HEK293 (cell line): ENCODE measurements at regions not wholly inside any gene's neighbourhood (a gene's known extent, or its start where the extent isn't known, plus 50 kb on each side); places are given as distances from the start of the nearest gene placed in this dataset.
"Not testable (repeated sequence)": the region's sequence is repeated elsewhere in the genome, so short reads cannot be mapped to it uniquely, and the experiment has no call there.

Source experiments
- CTCF ChIA-PET: fragments of 350-600 bp; formaldehyde crosslinking; extraction: SDS; loops from one replicate; lab custom pipeline; 2021; ENCODE audit warnings: antibody characterized with exemption; lab: Yijun Ruan, JAX
- POLR2A ChIA-PET: fragments of 300-600 bp; formaldehyde crosslinking; extraction: SDS; loops from one replicate; lab custom pipeline; 2020; ENCODE audit warnings: antibody characterized with exemption, inconsistent platforms; lab: Yijun Ruan, JAX
- H3K27ac ChIP-seq: fragments of 200-500 bp; sonication (Bioruptor generic); 2 replicates; pipeline ENCODE4 v1.5.1; 2014; ENCODE audit warnings: low read depth, low read length, control low read depth, inconsistent platforms; ENCODE audit errors: extremely low read depth
- H3K36me3 ChIP-seq, 2 experiments: fragments of 200-500 bp in 1 of 2; sonication (Bioruptor generic) in 1 of 2; 1 replicate in 1 of 2; 2 replicates in 1 of 2; pipeline ENCODE4 v1.5.1; 2014 to 2017; ENCODE audit warnings: inconsistent platforms in 2 of 2, low read length in 2 of 2; ENCODE audit not compliant: control insufficient read depth in 2 of 2, insufficient read depth in 1 of 2
- H3K4me1 ChIP-seq: fragments of 200-500 bp; sonication (Bioruptor generic); 2 replicates; pipeline ENCODE4 v1.5.1; 2014; ENCODE audit warnings: mild to moderate bottlenecking, low read length, inconsistent platforms; ENCODE audit not compliant: control insufficient read depth, insufficient read depth
- H3K4me3 ChIP-seq: 2 replicates; pipeline ENCODE4 v1.5.1; 2011; ENCODE audit warnings: low read depth, mild to moderate bottlenecking, control low read depth, low read length, moderate library complexity
- H3K9me3 ChIP-seq: fragments of 200-500 bp; sonication (Bioruptor generic); 2 replicates; pipeline ENCODE4 v1.5.1; 2014; ENCODE audit warnings: low read depth, low read length, inconsistent platforms; ENCODE audit not compliant: control insufficient read depth, insufficient read depth
- HOXD13 ChIP-seq: sonication (generic); formaldehyde crosslinking; IDR thresholded peaks from 2 replicates; pipeline ENCODE4 v1.8.0; 2022; ENCODE audit warnings: missing genetic modification reagents, borderline replicate concordance
- MEIS1 ChIP-seq: sonication (generic); formaldehyde crosslinking; IDR thresholded peaks from 2 replicates; pipeline ENCODE4 v1.8.1; 2022; ENCODE audit warnings: missing genetic modification reagents, mild to moderate bottlenecking, borderline replicate concordance
- SALL2 ChIP-seq: fragments of 450-650 bp; formaldehyde crosslinking; IDR thresholded peaks from 2 replicates; pipeline ENCODE4 v1.5.0; 2017; ENCODE audit warnings: missing biosample characterization, mild to moderate bottlenecking, missing genetic modification characterization, borderline replicate concordance
- SP2 ChIP-seq: fragments of 450-650 bp; formaldehyde crosslinking; IDR thresholded peaks from 2 replicates; pipeline ENCODE4 v1.5.1; 2016; ENCODE audit warnings: missing biosample characterization, missing genetic modification characterization
- ZEB2 ChIP-seq: fragments of 450-650 bp; formaldehyde crosslinking; IDR thresholded peaks from 2 replicates; pipeline ENCODE4 v1.5.1; 2016; ENCODE audit warnings: missing biosample characterization, missing genetic modification characterization
- ZNF140 ChIP-seq: fragments of 450-650 bp; formaldehyde crosslinking; IDR thresholded peaks from 2 replicates; pipeline ENCODE4 v1.5.1; 2016; ENCODE audit warnings: missing biosample characterization, missing genetic modification characterization
- ZNF2 ChIP-seq: fragments of 450-650 bp; formaldehyde crosslinking; IDR thresholded peaks from 2 replicates; pipeline ENCODE4 v1.5.1; 2016; ENCODE audit warnings: missing biosample characterization, missing genetic modification characterization
- ZNF214 ChIP-seq: fragments of 450-650 bp; formaldehyde crosslinking; IDR thresholded peaks from 2 replicates; pipeline ENCODE4 v1.5.1; 2017; ENCODE audit warnings: missing biosample characterization, mild to moderate bottlenecking, missing genetic modification characterization, borderline replicate concordance
- ZNF416 ChIP-seq: fragments of 450-650 bp; formaldehyde crosslinking; IDR thresholded peaks from 2 replicates; pipeline ENCODE4 v1.5.1; 2016; ENCODE audit warnings: missing biosample characterization, missing genetic modification characterization
- ZNF548 ChIP-seq: fragments of 450-650 bp; formaldehyde crosslinking; IDR thresholded peaks from 2 replicates; pipeline ENCODE4 v1.5.1; 2016; ENCODE audit warnings: missing biosample characterization, missing genetic modification characterization
- ZNF549 ChIP-seq: fragments of 450-650 bp; IDR thresholded peaks from 2 replicates; pipeline ENCODE4 v1.5.1; 2018; ENCODE audit warnings: missing biosample characterization, missing genetic modification characterization, mild to moderate bottlenecking, inconsistent platforms, moderate library complexity
- ZNF558 ChIP-seq: fragments of 450-650 bp; formaldehyde crosslinking; IDR thresholded peaks from 2 replicates; pipeline ENCODE4 v1.5.1; 2016; ENCODE audit warnings: missing biosample characterization, missing genetic modification characterization
- ZNF585B ChIP-seq: fragments of 450-650 bp; formaldehyde crosslinking; IDR thresholded peaks from 2 replicates; pipeline ENCODE4 v1.5.1; 2016; ENCODE audit warnings: missing biosample characterization, missing genetic modification characterization
- ZNF610 ChIP-seq: fragments of 450-650 bp; formaldehyde crosslinking; IDR thresholded peaks from 2 replicates; pipeline ENCODE4 v1.5.1; 2016; ENCODE audit warnings: missing biosample characterization, missing genetic modification characterization, borderline replicate concordance
- ZNF658 ChIP-seq: fragments of 450-650 bp; formaldehyde crosslinking; IDR thresholded peaks from 2 replicates; pipeline ENCODE4; 2016; ENCODE audit warnings: missing biosample characterization, missing genetic modification characterization
- ZNF677 ChIP-seq: fragments of 450-650 bp; IDR thresholded peaks from 2 replicates; pipeline ENCODE4 v1.5.0; 2018; ENCODE audit warnings: missing biosample characterization, mild to moderate bottlenecking, missing genetic modification characterization, moderate library complexity
- ZNF776 ChIP-seq: fragments of 450-650 bp; formaldehyde crosslinking; IDR thresholded peaks from 2 replicates; pipeline ENCODE4 v1.5.0; 2017; ENCODE audit warnings: missing biosample characterization, missing genetic modification characterization, borderline replicate concordance
- ZNF837 ChIP-seq: fragments of 450-650 bp; formaldehyde crosslinking; IDR thresholded peaks from 2 replicates; pipeline ENCODE4 v1.5.1; 2016; ENCODE audit warnings: missing biosample characterization, missing genetic modification characterization
- TF ChIP-seq, protein P1 (sequence below): fragments of 450-650 bp; formaldehyde crosslinking; IDR thresholded peaks from 2 replicates; pipeline ENCODE4 v1.5.1; 2016; ENCODE audit warnings: missing biosample characterization, missing genetic modification characterization
- TF ChIP-seq, protein P2 (sequence below): fragments of 450-650 bp; formaldehyde crosslinking; IDR thresholded peaks from 2 replicates; pipeline ENCODE4 v1.5.1; 2016; ENCODE audit warnings: missing biosample characterization, missing genetic modification characterization

DNA sequence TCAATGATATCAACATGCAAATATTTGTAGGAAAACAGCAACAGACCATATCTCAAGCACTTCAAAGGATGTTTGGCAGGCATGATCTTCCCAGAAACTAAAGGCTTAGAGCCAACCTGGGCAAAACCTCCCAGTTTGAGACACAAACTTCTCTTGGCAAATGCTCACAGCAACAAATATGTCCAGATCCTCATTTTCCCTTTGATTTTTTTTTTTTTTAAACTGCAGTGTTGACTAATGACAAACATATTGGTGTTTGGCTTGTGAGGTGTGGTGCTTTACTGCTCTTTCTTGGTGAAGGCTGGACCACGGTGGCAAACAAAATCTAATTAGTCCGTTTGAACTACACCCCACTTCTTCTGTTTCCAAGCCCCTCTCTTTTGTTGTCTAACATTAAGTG is 87.2 kb downstream of the EBLN2 start (continued):
- TF ChIP-seq ZNF140 (tag by site-specific recombination) (no peak), ZNF2 (tag by site-specific recombination) (no peak), ZNF416 (tag by site-specific recombination) (no peak), ZEB2 (tag by site-specific recombination) (no peak)
- TF ChIP-seq, protein P1, sequence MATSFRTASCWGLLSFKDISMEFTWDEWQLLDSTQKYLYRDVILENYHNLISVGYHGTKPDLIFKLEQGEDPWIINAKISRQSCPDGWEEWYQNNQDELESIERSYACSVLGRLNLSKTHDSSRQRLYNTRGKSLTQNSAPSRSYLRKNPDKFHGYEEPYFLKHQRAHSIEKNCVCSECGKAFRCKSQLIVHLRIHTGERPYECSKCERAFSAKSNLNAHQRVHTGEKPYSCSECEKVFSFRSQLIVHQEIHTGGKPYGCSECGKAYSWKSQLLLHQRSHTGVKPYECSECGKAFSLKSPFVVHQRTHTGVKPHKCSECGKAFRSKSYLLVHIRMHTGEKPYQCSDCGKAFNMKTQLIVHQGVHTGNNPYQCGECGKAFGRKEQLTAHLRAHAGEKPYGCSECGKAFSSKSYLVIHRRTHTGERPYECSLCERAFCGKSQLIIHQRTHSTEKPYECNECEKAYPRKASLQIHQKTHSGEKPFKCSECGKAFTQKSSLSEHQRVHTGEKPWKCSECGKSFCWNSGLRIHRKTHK (tag by site-specific recombination), result no peak

DNA sequence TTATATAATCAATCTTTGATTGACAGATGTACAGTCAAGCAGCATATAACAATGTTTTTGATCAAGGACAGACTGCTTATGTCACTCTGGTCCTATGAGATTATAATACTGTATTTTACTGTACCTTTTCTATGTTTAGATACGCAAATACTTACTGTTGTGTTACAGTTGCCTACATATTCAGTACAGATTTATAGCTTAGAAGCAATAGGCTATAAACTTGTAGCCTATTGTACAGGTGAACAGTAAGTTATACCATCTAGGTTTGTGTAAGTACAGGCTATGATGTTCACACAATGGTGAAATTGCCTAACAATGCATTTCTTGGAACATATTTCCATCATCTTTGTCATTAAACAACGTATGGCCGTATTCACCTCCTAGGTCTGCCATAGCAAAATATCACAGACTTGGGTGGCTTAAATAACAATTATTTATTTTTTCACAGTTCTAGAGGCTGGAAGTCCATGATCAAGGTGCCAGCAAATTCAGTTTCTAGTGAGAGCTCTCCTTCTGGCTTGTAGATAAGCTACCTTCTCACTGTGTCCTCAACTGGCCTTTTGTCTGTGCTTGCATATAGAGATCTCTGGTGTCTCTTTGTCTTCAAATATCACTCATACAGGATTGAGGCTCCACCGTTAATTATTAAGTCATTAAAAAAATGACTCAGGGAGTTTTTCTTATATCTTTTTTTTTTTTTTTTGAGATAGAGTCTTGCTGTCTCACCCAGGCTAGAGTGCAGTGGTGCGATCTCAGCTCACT is 89.1 kb downstream of the EBLN2 start:
- H3K4me3 ChIP-seq, result no peak overlapping the region
- no peaks in the 10 kb centered on the region for H3K9me3 ChIP-seq
- no peak for TF ChIP-seq ZNF610 (tag by site-specific recombination)
- TF ChIP-seq ZNF558, result no peak
- TF ChIP-seq HOXD13 (CRISPR knock-in tag), result no peak
- TF ChIP-seq ZNF776 (tag by site-specific recombination), result no peak
- TF ChIP-seq, protein P2, sequence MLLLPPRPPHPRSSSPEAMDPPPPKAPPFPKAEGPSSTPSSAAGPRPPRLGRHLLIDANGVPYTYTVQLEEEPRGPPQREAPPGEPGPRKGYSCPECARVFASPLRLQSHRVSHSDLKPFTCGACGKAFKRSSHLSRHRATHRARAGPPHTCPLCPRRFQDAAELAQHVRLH (tag by site-specific recombination), result no peak
- TF ChIP-seq ZNF549 (tag by site-specific recombination), result no peak
- TF ChIP-seq ZNF214 (tag by site-specific recombination), result no peak
- no peak for TF ChIP-seq ZNF658 (tag by site-specific recombination)
- no peak for TF ChIP-seq SP2 (tag by site-specific recombination)
- no peak for TF ChIP-seq SALL2 (tag by site-specific recombination)
- TF ChIP-seq MEIS1 (CRISPR knock-in tag), result no peak
- TF ChIP-seq ZNF837 (tag by site-specific recombination), result no peak
- no peak for TF ChIP-seq ZNF677 (tag by site-specific recombination)
- TF ChIP-seq ZNF585B (tag by site-specific recombination), result no peak
- TF ChIP-seq ZNF548 (tag by site-specific recombination), result no peak
- POLR2A ChIA-PET, result no interaction called here
- H3K27ac ChIP-seq, result no peak overlapping the region
- CTCF ChIA-PET, result no interaction called here
- peaks cover 7% of the 10 kb centered on the region for H3K4me1 ChIP-seq
- H3K36me3 ChIP-seq, result no peaks in the 10 kb centered on the region

DNA sequence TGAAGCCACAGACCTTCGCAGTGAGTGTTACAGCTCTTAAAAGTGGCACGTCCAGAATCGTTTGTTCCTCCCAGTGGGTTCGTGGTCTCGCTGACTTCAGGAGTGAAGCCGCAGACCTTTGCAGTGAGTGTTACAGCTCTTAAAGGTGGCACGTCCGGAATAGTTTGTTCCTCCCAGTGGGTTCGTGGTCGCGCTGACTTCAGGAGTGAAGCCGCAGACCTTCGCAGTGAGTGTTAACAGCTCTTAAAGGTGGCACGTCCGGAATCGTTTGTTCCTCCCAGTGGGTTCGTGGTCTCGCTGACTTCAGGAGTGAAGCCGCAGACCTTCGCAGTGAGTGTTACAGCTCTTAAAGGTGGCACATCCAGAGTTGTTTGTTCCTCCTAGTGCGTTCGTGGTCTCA is 91.1 kb downstream of the EBLN2 start:
- not testable (repeated sequence) for H3K36me3 ChIP-seq

DNA sequence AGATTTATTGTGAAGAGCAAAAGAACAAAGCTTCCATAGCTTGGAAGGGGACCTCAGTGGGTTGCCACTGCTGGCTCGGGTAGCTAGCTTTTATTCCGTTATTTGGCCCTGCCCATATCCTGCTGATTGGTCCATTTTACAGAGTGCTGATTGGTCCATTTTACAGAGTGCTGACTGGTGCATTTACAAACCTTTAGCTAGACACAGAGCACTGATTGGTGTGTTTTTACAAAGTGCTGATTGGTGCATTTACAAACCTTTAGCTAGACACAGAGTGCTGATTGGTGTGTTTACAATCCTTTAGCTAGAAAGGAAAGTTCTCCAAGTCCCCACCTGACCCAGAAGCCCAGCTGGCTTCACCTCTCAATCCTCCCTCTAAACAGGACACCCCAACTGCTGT is 91.6 kb downstream of the EBLN2 start:
- H3K4me1 ChIP-seq, H3K36me3 ChIP-seq, H3K4me3 ChIP-seq, H3K27ac ChIP-seq, POLR2A ChIA-PET, H3K9me3 ChIP-seq: not testable (repeated sequence)
- CTCF ChIA-PET, result interaction anchor here (0.6 kb wide), 1 partner anchor 16 kb away, joined by 3 read pairs; no protein-coding TSS in a partner anchor

More for the DNA sequence above, 91.1 kb downstream of the EBLN2 start:
- H3K4me1 ChIP-seq, H3K4me3 ChIP-seq, CTCF ChIA-PET, POLR2A ChIA-PET, H3K27ac ChIP-seq, H3K9me3 ChIP-seq: not testable (repeated sequence)

DNA sequence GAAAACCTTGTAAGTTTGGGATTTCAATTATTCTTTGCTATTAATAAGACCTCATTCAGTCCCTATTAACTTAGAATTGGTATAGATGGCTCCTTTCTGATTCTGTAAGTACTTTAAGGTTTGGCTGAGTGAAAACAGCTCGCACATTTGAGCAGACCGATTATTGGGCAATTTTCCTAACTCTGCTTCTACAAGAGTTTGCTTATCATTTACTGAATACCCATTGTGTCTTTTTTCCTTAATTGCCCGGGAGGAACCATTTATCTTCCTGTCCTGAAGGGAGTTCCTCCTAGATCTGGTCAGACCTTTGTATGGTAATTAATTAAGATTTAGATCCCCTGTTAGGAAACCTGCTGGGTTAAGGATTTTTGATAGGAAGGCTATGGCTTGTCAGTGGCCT is 92.8 kb downstream of the EBLN2 start:
- POLR2A ChIA-PET, CTCF ChIA-PET, H3K4me1 ChIP-seq, H3K27ac ChIP-seq, H3K4me3 ChIP-seq, H3K9me3 ChIP-seq, H3K36me3 ChIP-seq: not testable (repeated sequence)

DNA sequence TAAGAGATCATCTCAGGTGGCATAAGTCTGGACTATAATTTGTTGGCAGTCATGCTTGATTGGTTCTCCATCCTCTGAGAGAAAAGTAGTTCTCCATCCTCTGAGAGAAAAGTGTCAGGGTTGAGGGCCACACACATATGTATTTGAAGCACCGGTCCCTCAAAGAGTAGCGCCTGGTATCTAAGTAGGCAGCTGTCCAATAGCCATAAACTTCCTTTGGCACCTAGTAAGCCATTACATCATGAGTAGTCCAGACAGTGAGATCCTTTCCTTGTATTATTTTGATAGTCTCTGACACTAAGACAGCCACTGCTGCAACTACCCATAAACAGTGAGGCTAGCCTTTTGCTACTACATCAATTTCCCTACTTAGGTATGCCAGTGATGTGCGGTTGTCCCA is 94.0 kb downstream of the EBLN2 start:
- POLR2A ChIA-PET, H3K9me3 ChIP-seq, CTCF ChIA-PET, H3K4me3 ChIP-seq, H3K36me3 ChIP-seq, H3K4me1 ChIP-seq, H3K27ac ChIP-seq: not testable (repeated sequence)
